ENCODE measurements at regions not wholly inside any gene's neighbourhood (a gene's known extent, or its start where the extent isn't known, plus 50 kb on each side); places are given as distances from the start of the nearest gene placed in this dataset.
A peak's percentile ranks its signal among the peaks of the same experiment; 100 is the strongest.

DNA sequence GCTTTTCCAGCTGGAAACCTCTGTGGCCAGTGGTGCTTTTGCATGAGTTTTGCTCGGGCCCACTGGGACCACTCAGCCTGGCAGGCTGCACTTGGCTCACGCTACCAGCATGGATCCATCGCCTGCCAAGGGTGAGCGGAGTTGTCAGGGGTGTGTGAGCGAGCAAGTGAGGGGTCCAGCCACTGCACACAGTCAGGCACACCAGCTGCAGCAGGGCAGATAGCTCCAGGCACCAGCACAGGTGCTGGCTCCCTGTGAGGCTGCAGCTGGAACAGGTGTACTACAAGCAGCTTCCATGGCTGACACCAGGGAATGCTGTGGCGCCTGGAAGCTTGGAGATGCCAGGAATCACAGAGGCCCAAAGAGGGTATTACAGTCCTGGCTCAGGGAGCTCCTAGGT lies 391.2 kb upstream of the SGCD start:
- no peaks in the 10 kb centered on the region for H3K9me3 Mint-ChIP-seq
- H3K4me1 Mint-ChIP-seq = no peaks in the 10 kb centered on the region
- ATAC-seq (0 out of 2 replicates have a peak, but pooled peaks have one; percentile 24), DNase-seq (ENCODE audit: low spot score) (no peak)
- ChIA-PET POLR2A (no interaction called here), CTCF (no interaction called here)
- H3K27me3 Mint-ChIP-seq (ENCODE audit: low read depth) = no peaks in the 10 kb centered on the region
- H3K4me3 Mint-ChIP-seq = no peak overlapping the region
- H3K36me3 Mint-ChIP-seq = no peaks in the 10 kb centered on the region
- TF ChIP-seq NR1H2 (CRISPR knock-in tag; IDR thresholded peaks at IDR 0.05) = no peak
- TF ChIP-seq NR2C2 (CRISPR knock-in tag; IDR thresholded peaks at IDR 0.05) = no peak
- TF ChIP-seq, protein P1, sequence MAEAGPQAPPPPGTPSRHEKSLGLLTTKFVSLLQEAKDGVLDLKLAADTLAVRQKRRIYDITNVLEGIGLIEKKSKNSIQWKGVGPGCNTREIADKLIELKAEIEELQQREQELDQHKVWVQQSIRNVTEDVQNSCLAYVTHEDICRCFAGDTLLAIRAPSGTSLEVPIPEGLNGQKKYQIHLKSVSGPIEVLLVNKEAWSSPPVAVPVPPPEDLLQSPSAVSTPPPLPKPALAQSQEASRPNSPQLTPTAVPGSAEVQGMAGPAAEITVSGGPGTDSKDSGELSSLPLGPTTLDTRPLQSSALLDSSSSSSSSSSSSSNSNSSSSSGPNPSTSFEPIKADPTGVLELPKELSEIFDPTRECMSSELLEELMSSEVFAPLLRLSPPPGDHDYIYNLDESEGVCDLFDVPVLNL (CRISPR knock-in tag; IDR thresholded peaks at IDR 0.05; ENCODE audit: borderline replicate concordance, low read depth) = no peak
- TF ChIP-seq, protein P2, sequence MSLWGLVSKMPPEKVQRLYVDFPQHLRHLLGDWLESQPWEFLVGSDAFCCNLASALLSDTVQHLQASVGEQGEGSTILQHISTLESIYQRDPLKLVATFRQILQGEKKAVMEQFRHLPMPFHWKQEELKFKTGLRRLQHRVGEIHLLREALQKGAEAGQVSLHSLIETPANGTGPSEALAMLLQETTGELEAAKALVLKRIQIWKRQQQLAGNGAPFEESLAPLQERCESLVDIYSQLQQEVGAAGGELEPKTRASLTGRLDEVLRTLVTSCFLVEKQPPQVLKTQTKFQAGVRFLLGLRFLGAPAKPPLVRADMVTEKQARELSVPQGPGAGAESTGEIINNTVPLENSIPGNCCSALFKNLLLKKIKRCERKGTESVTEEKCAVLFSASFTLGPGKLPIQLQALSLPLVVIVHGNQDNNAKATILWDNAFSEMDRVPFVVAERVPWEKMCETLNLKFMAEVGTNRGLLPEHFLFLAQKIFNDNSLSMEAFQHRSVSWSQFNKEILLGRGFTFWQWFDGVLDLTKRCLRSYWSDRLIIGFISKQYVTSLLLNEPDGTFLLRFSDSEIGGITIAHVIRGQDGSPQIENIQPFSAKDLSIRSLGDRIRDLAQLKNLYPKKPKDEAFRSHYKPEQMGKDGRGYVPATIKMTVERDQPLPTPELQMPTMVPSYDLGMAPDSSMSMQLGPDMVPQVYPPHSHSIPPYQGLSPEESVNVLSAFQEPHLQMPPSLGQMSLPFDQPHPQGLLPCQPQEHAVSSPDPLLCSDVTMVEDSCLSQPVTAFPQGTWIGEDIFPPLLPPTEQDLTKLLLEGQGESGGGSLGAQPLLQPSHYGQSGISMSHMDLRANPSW (CRISPR knock-in tag; conservative IDR thresholded peaks at IDR 0.05; ENCODE audit: low read depth) = no peak
- TF ChIP-seq ATF1 (CRISPR knock-in tag; IDR thresholded peaks at IDR 0.05) = no peak
- TF ChIP-seq ESRRA (CRISPR knock-in tag; IDR thresholded peaks at IDR 0.05; ENCODE audit: borderline replicate concordance) = no peak
- TF ChIP-seq, protein P3, sequence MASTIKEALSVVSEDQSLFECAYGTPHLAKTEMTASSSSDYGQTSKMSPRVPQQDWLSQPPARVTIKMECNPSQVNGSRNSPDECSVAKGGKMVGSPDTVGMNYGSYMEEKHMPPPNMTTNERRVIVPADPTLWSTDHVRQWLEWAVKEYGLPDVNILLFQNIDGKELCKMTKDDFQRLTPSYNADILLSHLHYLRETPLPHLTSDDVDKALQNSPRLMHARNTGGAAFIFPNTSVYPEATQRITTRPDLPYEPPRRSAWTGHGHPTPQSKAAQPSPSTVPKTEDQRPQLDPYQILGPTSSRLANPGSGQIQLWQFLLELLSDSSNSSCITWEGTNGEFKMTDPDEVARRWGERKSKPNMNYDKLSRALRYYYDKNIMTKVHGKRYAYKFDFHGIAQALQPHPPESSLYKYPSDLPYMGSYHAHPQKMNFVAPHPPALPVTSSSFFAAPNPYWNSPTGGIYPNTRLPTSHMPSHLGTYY (CRISPR knock-in tag; IDR thresholded peaks at IDR 0.05) = no peak
- no peak for TF ChIP-seq TCF7 (CRISPR knock-in tag; IDR thresholded peaks at IDR 0.05; ENCODE audit: low read depth)
- no peak for TF ChIP-seq RELA (CRISPR knock-in tag; IDR thresholded peaks at IDR 0.05; ENCODE audit: borderline replicate concordance)
- TF ChIP-seq, protein P4, sequence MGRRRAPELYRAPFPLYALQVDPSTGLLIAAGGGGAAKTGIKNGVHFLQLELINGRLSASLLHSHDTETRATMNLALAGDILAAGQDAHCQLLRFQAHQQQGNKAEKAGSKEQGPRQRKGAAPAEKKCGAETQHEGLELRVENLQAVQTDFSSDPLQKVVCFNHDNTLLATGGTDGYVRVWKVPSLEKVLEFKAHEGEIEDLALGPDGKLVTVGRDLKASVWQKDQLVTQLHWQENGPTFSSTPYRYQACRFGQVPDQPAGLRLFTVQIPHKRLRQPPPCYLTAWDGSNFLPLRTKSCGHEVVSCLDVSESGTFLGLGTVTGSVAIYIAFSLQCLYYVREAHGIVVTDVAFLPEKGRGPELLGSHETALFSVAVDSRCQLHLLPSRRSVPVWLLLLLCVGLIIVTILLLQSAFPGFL (CRISPR knock-in tag; IDR thresholded peaks at IDR 0.05; ENCODE audit: borderline replicate concordance) = no peak
- TF ChIP-seq, protein P5, sequence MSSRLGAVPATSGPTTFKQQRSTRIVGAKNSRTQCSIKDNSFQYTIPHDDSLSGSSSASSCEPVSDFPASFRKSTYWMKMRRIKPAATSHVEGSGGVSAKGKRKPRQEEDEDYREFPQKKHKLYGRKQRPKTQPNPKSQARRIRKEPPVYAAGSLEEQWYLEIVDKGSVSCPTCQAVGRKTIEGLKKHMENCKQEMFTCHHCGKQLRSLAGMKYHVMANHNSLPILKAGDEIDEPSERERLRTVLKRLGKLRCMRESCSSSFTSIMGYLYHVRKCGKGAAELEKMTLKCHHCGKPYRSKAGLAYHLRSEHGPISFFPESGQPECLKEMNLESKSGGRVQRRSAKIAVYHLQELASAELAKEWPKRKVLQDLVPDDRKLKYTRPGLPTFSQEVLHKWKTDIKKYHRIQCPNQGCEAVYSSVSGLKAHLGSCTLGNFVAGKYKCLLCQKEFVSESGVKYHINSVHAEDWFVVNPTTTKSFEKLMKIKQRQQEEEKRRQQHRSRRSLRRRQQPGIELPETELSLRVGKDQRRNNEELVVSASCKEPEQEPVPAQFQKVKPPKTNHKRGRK (CRISPR knock-in tag; IDR thresholded peaks at IDR 0.05; ENCODE audit: borderline replicate concordance) = no peak
- TF ChIP-seq MYBL2 (CRISPR knock-in tag; IDR thresholded peaks at IDR 0.05) = no peak
- TF ChIP-seq, protein P6, sequence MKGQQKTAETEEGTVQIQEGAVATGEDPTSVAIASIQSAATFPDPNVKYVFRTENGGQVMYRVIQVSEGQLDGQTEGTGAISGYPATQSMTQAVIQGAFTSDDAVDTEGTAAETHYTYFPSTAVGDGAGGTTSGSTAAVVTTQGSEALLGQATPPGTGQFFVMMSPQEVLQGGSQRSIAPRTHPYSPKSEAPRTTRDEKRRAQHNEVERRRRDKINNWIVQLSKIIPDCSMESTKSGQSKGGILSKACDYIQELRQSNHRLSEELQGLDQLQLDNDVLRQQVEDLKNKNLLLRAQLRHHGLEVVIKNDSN (CRISPR knock-in tag; IDR thresholded peaks at IDR 0.05) = no peak
- TF ChIP-seq GABPB1 (CRISPR knock-in tag; IDR thresholded peaks at IDR 0.05) = no peak
- no peak for TF ChIP-seq SOX15 (CRISPR knock-in tag; IDR thresholded peaks at IDR 0.05)
- no peak for TF ChIP-seq ZNF263 (CRISPR knock-in tag; IDR thresholded peaks at IDR 0.05; ENCODE audit: low read depth)
- TF ChIP-seq TEAD1 (CRISPR knock-in tag; IDR thresholded peaks at IDR 0.05) = no peak
- H3K27ac Mint-ChIP-seq = no peak overlapping the region
